Mesenchymal stem cell (in vitro differentiated cells and primary cell): ENCODE measurements at regions not wholly inside any gene's neighbourhood (a gene's known extent, or its start where the extent isn't known, plus 50 kb on each side); places are given as distances from the start of the nearest gene placed in this dataset.

Experiments used
- DNase-seq: peaks from one replicate; pipeline ENCODE4 v3.0.0-alpha.2; 2013
- H2AFZ ChIP-seq: one replicate; pipeline ENCODE4 v1.6.1; 2013; ENCODE audit warnings: low read depth, mild to moderate bottlenecking, control low read depth, inconsistent platforms, low read length, moderate library complexity
- H2AK5ac ChIP-seq: 2 replicates; pipeline ENCODE4 v1.6.1; 2013; ENCODE audit warnings: low read length, moderate library complexity, mild to moderate bottlenecking, inconsistent platforms; ENCODE audit not compliant: severe bottlenecking
- H2BK120ac ChIP-seq: one replicate; pipeline ENCODE4 v1.6.1; 2013; ENCODE audit warnings: low read depth, mild to moderate bottlenecking, inconsistent platforms, low read length, moderate library complexity
- H2BK12ac ChIP-seq, 2 experiments: one replicate each; pipeline ENCODE4 v1.6.1; 2013; ENCODE audit warnings: inconsistent platforms in 2 of 2, low read length in 2 of 2, mild to moderate bottlenecking in 2 of 2, moderate library complexity in 2 of 2, control low read depth in 1 of 2
- H2BK15ac ChIP-seq: one replicate; pipeline ENCODE4 v1.6.1; 2013; ENCODE audit warnings: mild to moderate bottlenecking, low read depth, inconsistent platforms; ENCODE audit not compliant: poor library complexity, severe bottlenecking
- H2BK5ac ChIP-seq: 2 replicates; pipeline ENCODE4 v1.6.1; 2013; ENCODE audit warnings: low read depth, mild to moderate bottlenecking, low read length, control low read depth, inconsistent platforms; ENCODE audit not compliant: poor library complexity, severe bottlenecking
- H3K14ac ChIP-seq, 2 experiments: one replicate each; pipeline ENCODE4 v1.6.1; 2013; ENCODE audit warnings: inconsistent platforms in 2 of 2, low read length in 2 of 2, control low read depth in 1 of 2, mild to moderate bottlenecking in 1 of 2, moderate library complexity in 1 of 2
- H3K18ac ChIP-seq, 2 experiments: one replicate each; pipeline ENCODE4 v1.6.1; 2013; ENCODE audit warnings: inconsistent platforms in 2 of 2, low read length in 2 of 2, control low read depth in 1 of 2, low read depth in 1 of 2, mild to moderate bottlenecking in 1 of 2
- H3K23ac ChIP-seq, 2 experiments: one replicate each; pipeline ENCODE4 v1.6.1; 2013; ENCODE audit warnings: inconsistent platforms in 2 of 2, low read length in 2 of 2, mild to moderate bottlenecking in 2 of 2, moderate library complexity in 2 of 2, control low read depth in 1 of 2
- H3K27ac ChIP-seq: 2 replicates; pipeline ENCODE4 v1.5.1; 2013; ENCODE audit warnings: mild to moderate bottlenecking, moderate library complexity, low read length, control low read depth, inconsistent platforms; ENCODE audit not compliant: poor library complexity, severe bottlenecking
- H3K27me3 ChIP-seq, 2 experiments: 2 replicates each; pipeline versions ENCODE4 v1.6.1 to v1.7.0; 2013; ENCODE audit warnings: low read length in 2 of 2, mild to moderate bottlenecking in 2 of 2, moderate library complexity in 2 of 2, control low read depth in 1 of 2, inconsistent platforms in 1 of 2; ENCODE audit not compliant: control insufficient read depth in 1 of 2, insufficient read depth in 1 of 2
- H3K36me3 ChIP-seq, 2 experiments: 2 replicates each; pipeline versions ENCODE4 v1.6.1 to v1.7.0; 2013; ENCODE audit warnings: low read length in 2 of 2, control low read depth in 1 of 2, inconsistent platforms in 1 of 2, low read depth in 1 of 2, mild to moderate bottlenecking in 1 of 2; ENCODE audit not compliant: insufficient read depth in 2 of 2, control insufficient read depth in 1 of 2
- H3K4ac ChIP-seq, 2 experiments: one replicate each; pipeline ENCODE4 v1.6.1; 2013; ENCODE audit warnings: inconsistent platforms in 2 of 2, low read length in 2 of 2, mild to moderate bottlenecking in 2 of 2, moderate library complexity in 2 of 2, control low read depth in 1 of 2, low read depth in 1 of 2
- H3K4me1 ChIP-seq: 2 replicates; pipeline ENCODE4 v1.6.1; 2013; ENCODE audit warnings: low read depth, low read length, control low read depth; ENCODE audit not compliant: control insufficient read depth, insufficient read depth
- H3K4me2 ChIP-seq: 2 replicates; pipeline ENCODE4 v1.6.1; 2013; ENCODE audit warnings: low read length, mild to moderate bottlenecking, inconsistent platforms; ENCODE audit not compliant: poor library complexity, severe bottlenecking
- H3K4me3 ChIP-seq, 2 experiments: 2 replicates each; pipeline versions ENCODE4 v1.5.1 to v1.7.0; 2013; ENCODE audit warnings: low read length in 2 of 2, mild to moderate bottlenecking in 2 of 2, control low read depth in 1 of 2, low read depth in 1 of 2; ENCODE audit not compliant: insufficient read depth in 1 of 2
- H3K79me1 ChIP-seq: replicated peaks from 2 replicates; pipeline ENCODE4 v1.6.1; 2013; ENCODE audit warnings: mild to moderate bottlenecking, control low read depth, low read length, inconsistent platforms; ENCODE audit not compliant: poor library complexity, severe bottlenecking
- H3K9ac ChIP-seq: 2 replicates; pipeline ENCODE4 v1.7.0; 2013; ENCODE audit warnings: mild to moderate bottlenecking, low read length, moderate library complexity
- H3K9me3 ChIP-seq: 2 replicates; pipeline ENCODE4 v1.7.0; 2013; ENCODE audit warnings: mild to moderate bottlenecking, low read length; ENCODE audit not compliant: control insufficient read depth
- H4K8ac ChIP-seq: one replicate; pipeline ENCODE4 v1.6.1; 2013; ENCODE audit warnings: inconsistent platforms, mild to moderate bottlenecking, low read length, moderate library complexity
- H4K91ac ChIP-seq: one replicate; pipeline ENCODE4 v1.6.1; 2013; ENCODE audit warnings: mild to moderate bottlenecking, low read length, inconsistent platforms
- WGBS: methylation state at CpG from one replicate; pipeline ENCODE4 v1.1.7; 2013; ENCODE audit warnings: mixed read lengths; 5-methylcytosine and 5-hydroxymethylcytosine counted together

- Histone ChIP-seq H2BK15ac (no peak overlapping the region), H3K27ac (no peak overlapping the region), H2AFZ (no peak overlapping the region), H3K4ac (no peak overlapping the region), H3K9ac (peak overlapping the region; percentile 84), H3K4me1 (peaks cover 9% of the 10 kb centered on the region), H3K36me3 (no peaks in the 10 kb centered on the region), H2BK120ac (no peak overlapping the region), H3K18ac (no peak overlapping the region), H3K14ac (no peak overlapping the region), H2BK5ac (no peak overlapping the region), H3K79me1 (no peaks in the 10 kb centered on the region), H3K4me3 (peak overlapping the region in 1 of 2 experiments; percentile 14), H2BK12ac (no peak overlapping the region), H4K8ac (no peak overlapping the region), H4K91ac (no peak overlapping the region), H3K23ac (peak overlapping the region in 1 of 2 experiments; percentile 28), H2AK5ac (peak overlapping the region; percentile 28), H3K4me2 (no peak overlapping the region), H3K27me3 (no peaks in the 10 kb centered on the region), H3K9me3 (no peaks in the 10 kb centered on the region)
- no peak for DNase-seq
- 90% methylated on average over 26 of the region's 26 CpGs for WGBS
Observed at GRCh38 chr16:14369734-14370598, 260.1 kb downstream of the PARN start.

DNA sequence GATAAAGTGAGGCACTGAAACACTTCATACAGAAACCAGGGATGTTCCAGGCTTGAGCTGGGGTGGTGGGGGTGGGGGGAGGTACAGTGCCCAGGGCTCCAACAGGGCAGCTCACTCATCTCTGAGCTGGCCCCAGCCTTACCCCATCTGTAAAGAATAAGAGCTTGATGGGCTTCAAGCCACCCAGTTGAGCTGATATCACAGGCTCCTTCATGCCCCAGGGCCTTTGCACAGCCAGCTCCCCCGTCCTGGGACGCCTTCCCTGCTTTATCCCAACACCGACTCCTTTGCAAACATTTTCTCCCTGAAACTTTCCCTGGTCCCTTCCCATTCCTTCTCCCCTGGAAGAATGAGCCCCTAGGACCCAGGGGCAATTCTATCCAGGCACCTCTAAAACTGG lies 261.7 kb downstream of the PARN start:
- DNase-seq: no peak
- Histone ChIP-seq H3K9me3 (no peaks in the 10 kb centered on the region), H3K79me1 (no peaks in the 10 kb centered on the region), H4K91ac (no peak overlapping the region), H3K27ac (no peak overlapping the region), H2BK120ac (no peak overlapping the region), H3K4me3 (no peak overlapping the region), H2AFZ (no peak overlapping the region), H2BK15ac (no peak overlapping the region), H3K23ac (no peak overlapping the region), H3K4ac (no peak overlapping the region), H2BK12ac (no peak overlapping the region), H3K9ac (no peak overlapping the region), H3K18ac (no peak overlapping the region), H3K36me3 (no peaks in the 10 kb centered on the region), H2BK5ac (no peak overlapping the region), H3K4me1 (peaks cover 15% of the 10 kb centered on the region), H2AK5ac (no peak overlapping the region), H3K27me3 (no peaks in the 10 kb centered on the region), H3K14ac (no peak overlapping the region), H4K8ac (no peak overlapping the region), H3K4me2 (no peak overlapping the region)
- WGBS: 97% methylated on average over 3 of the region's 3 CpGs

GRCh38 chr16:14366974-14367707 lies 262.9 kb downstream of the PARN start:
- no peak overlapping the region for H4K91ac ChIP-seq
- WGBS: 85% methylated on average over 10 of the region's 10 CpGs
- no peak overlapping the region for H3K4me2 ChIP-seq
- no peak overlapping the region for H4K8ac ChIP-seq
- H3K4me1 ChIP-seq: peaks cover 17% of the 10 kb centered on the region
- no peak overlapping the region for H3K9ac ChIP-seq
- no peak overlapping the region for H3K4me3 ChIP-seq
- no peak for DNase-seq
- H3K79me1 ChIP-seq: no peaks in the 10 kb centered on the region
- H2BK12ac ChIP-seq: no peak overlapping the region
- no peak overlapping the region for H2BK5ac ChIP-seq
- H3K18ac ChIP-seq: no peak overlapping the region
- no peak overlapping the region for H3K23ac ChIP-seq
- no peak overlapping the region for H3K14ac ChIP-seq
- no peaks in the 10 kb centered on the region for H3K9me3 ChIP-seq
- H2BK120ac ChIP-seq: no peak overlapping the region
- H3K36me3 ChIP-seq: no peaks in the 10 kb centered on the region
- no peak overlapping the region for H3K27ac ChIP-seq
- no peak overlapping the region for H3K4ac ChIP-seq
- no peaks in the 10 kb centered on the region for H3K27me3 ChIP-seq
- peak overlapping the region; percentile 36 for H2AK5ac ChIP-seq
- H2AFZ ChIP-seq: no peak overlapping the region
- H2BK15ac ChIP-seq: no peak overlapping the region

DNA sequence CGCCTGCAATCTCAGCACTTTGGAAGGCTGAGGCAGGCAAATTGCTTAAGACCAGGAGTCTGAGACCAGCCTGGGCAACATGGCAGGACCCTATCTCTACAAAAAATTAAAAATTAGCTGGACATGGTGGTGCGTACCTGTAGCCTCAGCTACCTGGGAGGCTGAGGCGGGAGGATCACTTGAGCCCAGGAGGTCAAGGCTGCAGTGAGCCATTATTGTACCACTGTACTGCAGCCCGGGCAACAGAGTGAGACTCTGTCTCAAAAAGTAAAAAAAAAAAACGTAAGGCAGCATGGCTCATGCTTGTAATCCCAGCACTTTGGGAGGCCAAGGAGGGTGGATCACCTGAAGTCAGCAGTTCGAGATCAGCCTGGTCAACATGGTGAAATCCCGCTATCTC lies 263.6 kb downstream of the PARN start:
- no peak overlapping the region for H3K27ac ChIP-seq
- H2BK15ac ChIP-seq: no peak overlapping the region
- WGBS: 95% methylated on average over 7 of the region's 7 CpGs
- no peaks in the 10 kb centered on the region for H3K36me3 ChIP-seq
- H2BK120ac ChIP-seq: no peak overlapping the region
- H3K4ac ChIP-seq: no peak overlapping the region
- no peaks in the 10 kb centered on the region for H3K79me1 ChIP-seq
- no peak overlapping the region for H2AK5ac ChIP-seq
- no peak overlapping the region for H3K9ac ChIP-seq
- no peak overlapping the region for H4K8ac ChIP-seq
- no peak overlapping the region for H2AFZ ChIP-seq
- H3K4me3 ChIP-seq: no peak overlapping the region
- no peak overlapping the region for H2BK12ac ChIP-seq
- no peaks in the 10 kb centered on the region for H3K9me3 ChIP-seq
- H3K18ac ChIP-seq: no peak overlapping the region
- H3K23ac ChIP-seq: no peak overlapping the region
- H3K4me2 ChIP-seq: no peak overlapping the region
- no peaks in the 10 kb centered on the region for H3K27me3 ChIP-seq
- peaks cover 21% of the 10 kb centered on the region for H3K4me1 ChIP-seq
- no peak for DNase-seq
- H3K14ac ChIP-seq: no peak overlapping the region
- H2BK5ac ChIP-seq: no peak overlapping the region
- H4K91ac ChIP-seq: no peak overlapping the region
